ENCODE measurements at regions not wholly inside any gene's neighbourhood (a gene's known extent, or its start where the extent isn't known, plus 50 kb on each side); places are given as distances from the start of the nearest gene placed in this dataset.

DNA sequence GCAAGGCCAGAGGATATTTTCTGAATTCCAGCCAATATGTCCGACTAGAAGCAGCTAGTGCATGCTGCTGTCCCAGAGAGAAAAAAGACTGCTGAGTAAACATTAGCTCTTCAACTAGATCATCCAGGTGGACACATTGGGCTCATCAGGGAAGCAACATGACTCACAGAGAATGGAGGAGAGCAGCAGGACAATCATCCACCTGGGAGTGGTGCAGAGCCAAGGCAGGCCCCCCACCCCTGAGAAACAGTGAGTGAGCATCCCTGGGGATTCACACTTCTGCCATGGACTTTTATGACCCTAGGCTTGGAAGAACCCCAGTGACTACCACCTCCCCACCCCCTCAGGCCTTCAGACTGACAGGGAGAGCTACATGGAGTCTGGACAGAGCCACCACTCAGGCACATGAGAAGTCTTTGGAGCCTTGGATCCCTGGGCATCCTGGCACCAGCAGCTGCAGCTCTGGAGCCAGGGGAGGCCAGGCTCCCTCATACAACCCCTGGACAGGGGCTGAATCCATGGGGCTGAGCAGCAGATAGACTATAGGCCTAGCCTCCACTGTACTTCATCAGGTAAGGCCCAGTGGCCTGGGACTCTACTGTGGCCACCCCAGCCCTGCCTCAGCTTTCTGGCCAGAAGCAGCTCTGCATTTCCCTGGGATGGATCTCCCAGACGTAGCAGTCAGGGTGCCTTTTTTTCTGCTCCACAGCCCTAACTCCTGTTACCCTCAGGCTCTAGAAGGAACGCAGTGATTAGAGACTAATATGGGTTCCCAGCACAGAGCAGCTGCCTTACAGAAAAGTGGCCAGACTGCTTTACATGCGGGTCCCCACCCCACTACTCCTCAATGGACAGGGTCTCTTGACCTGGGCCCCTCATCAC, 82.9 kb upstream of the RNF217 start (continued):
- TF ChIP-seq, protein P1, sequence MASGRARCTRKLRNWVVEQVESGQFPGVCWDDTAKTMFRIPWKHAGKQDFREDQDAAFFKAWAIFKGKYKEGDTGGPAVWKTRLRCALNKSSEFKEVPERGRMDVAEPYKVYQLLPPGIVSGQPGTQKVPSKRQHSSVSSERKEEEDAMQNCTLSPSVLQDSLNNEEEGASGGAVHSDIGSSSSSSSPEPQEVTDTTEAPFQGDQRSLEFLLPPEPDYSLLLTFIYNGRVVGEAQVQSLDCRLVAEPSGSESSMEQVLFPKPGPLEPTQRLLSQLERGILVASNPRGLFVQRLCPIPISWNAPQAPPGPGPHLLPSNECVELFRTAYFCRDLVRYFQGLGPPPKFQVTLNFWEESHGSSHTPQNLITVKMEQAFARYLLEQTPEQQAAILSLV (CRISPR knock-in tag; IDR thresholded peaks at IDR 0.05; ENCODE audit: borderline replicate concordance): no peak

- DNase-seq (ENCODE audit: low spot score): no peak
- Histone ChIP-seq H3K27ac (ENCODE audit: extremely low read length, insufficient read depth, low read length) (no peak overlapping the region), H3K79me2 (ENCODE audit: insufficient read depth, low read length) (no peaks in the 10 kb centered on the region), H3K4me2 (ENCODE audit: low read depth, low read length) (no peak overlapping the region), H4K20me1 (ENCODE audit: insufficient read depth, low read length) (no peaks in the 10 kb centered on the region), H3K9me3 (ENCODE audit: low read length) (no peaks in the 10 kb centered on the region), H3K27me3 (ENCODE audit: control insufficient read depth in 1 of 2, insufficient read depth in 2 of 2, low read length in 2 of 2) (no peaks in the 10 kb centered on the region; a peak in 1 of 5 replicates), H2AFZ (ENCODE audit: low read length) (no peak overlapping the region), H3K36me3 (replicated peaks in 1 of 2; ENCODE audit: control insufficient read depth in 1 of 2, insufficient read depth in 2 of 2, low read length in 2 of 2) (no peaks in the 10 kb centered on the region), H3K4me1 (ENCODE audit: insufficient read depth, low read length) (no peaks in the 10 kb centered on the region), H3K4me3 (replicated peaks in 1 of 3; ENCODE audit: insufficient read depth in 1 of 3, low read depth in 2 of 3, low read length in 3 of 3) (no peak overlapping the region), H3K9ac (ENCODE audit: insufficient read depth, low read depth, low read length) (no peak overlapping the region)
- in situ Hi-C loops (cut with HindIII; ENCODE audit: extremely low pct_ligation_motif_present, low pct_unique_long_range_greater_than_20kb) (no loop called here), intact Hi-C loops (cut with micrococcal nuclease; ENCODE audit: unreplicated experiment) (no loop called here)
- 7% methylated on average over 2 of the region's 2 CpGs for WGBS (ENCODE audit: low lambda C conversion rate)
- ATAC-seq: no peak
- CTCF ChIA-PET (ENCODE audit: low intra/inter-chr PET ratio, low total read pairs): no interaction called here
- no peak for FAIRE-seq
- POLR2A ChIA-PET: no interaction called here
- no TSS peak for BruUV-seq (replicated peaks)
- TF ChIP-seq HNRNPLL (IDR thresholded peaks at IDR 0.05; ENCODE audit: low read depth, low read length, poor library complexity, severe bottlenecking) (no peak), TBX3 (IDR thresholded peaks at IDR 0.05; ENCODE audit: borderline replicate concordance) (no peak), TCF7 (IDR thresholded peaks at IDR 0.05; ENCODE audit: low read depth) (no peak), MED8 (CRISPR knock-in tag; IDR thresholded peaks at IDR 0.05; ENCODE audit: insufficient replicate concordance) (no peak), ZNF703 (CRISPR knock-in tag; IDR thresholded peaks at IDR 0.05; ENCODE audit: borderline replicate concordance) (no peak), YEATS4 (CRISPR knock-in tag; IDR thresholded peaks at IDR 0.05; ENCODE audit: borderline replicate concordance) (no peak), ZBTB7B (CRISPR knock-in tag; IDR thresholded peaks at IDR 0.05) (no peak), HES4 (CRISPR knock-in tag; IDR thresholded peaks at IDR 0.05; ENCODE audit: borderline replicate concordance) (no peak), ZNF124 (CRISPR knock-in tag; IDR thresholded peaks at IDR 0.05) (no peak), RFXANK (CRISPR knock-in tag; IDR thresholded peaks at IDR 0.05) (no peak), ZNF160 (CRISPR knock-in tag; IDR thresholded peaks at IDR 0.05) (no peak), ZNF850 (CRISPR knock-in tag; conservative IDR thresholded peaks at IDR 0.05) (no peak), ZBTB44 (CRISPR knock-in tag; IDR thresholded peaks at IDR 0.05) (no peak), NFRKB (IDR thresholded peaks at IDR 0.05) (no peak)
- TF ChIP-seq, protein P2, sequence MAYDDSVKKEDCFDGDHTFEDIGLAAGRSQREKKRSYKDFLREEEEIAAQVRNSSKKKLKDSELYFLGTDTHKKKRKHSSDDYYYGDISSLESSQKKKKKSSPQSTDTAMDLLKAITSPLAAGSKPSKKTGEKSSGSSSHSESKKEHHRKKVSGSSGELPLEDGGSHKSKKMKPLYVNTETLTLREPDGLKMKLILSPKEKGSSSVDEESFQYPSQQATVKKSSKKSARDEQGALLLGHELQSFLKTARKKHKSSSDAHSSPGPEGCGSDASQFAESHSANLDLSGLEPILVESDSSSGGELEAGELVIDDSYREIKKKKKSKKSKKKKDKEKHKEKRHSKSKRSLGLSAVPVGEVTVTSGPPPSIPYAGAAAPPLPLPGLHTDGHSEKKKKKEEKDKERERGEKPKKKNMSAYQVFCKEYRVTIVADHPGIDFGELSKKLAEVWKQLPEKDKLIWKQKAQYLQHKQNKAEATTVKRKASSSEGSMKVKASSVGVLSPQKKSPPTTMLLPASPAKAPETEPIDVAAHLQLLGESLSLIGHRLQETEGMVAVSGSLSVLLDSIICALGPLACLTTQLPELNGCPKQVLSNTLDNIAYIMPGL (CRISPR knock-in tag; IDR thresholded peaks at IDR 0.05; ENCODE audit: borderline replicate concordance in 1 of 2, low read depth in 1 of 2): no peak
- TF ChIP-seq, protein P3, sequence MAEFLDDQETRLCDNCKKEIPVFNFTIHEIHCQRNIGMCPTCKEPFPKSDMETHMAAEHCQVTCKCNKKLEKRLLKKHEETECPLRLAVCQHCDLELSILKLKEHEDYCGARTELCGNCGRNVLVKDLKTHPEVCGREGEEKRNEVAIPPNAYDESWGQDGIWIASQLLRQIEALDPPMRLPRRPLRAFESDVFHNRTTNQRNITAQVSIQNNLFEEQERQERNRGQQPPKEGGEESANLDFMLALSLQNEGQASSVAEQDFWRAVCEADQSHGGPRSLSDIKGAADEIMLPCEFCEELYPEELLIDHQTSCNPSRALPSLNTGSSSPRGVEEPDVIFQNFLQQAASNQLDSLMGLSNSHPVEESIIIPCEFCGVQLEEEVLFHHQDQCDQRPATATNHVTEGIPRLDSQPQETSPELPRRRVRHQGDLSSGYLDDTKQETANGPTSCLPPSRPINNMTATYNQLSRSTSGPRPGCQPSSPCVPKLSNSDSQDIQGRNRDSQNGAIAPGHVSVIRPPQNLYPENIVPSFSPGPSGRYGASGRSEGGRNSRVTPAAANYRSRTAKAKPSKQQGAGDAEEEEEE (CRISPR knock-in tag; IDR thresholded peaks at IDR 0.05; ENCODE audit: borderline replicate concordance): no peak
These were observed 82.3 kb upstream of the RNF217 start for GRCh38 chr6:124879992-124880355.

All from HepG2 (cell line).